Vagina (tissue), 2 donors: ENCODE measurements at regions not wholly inside any gene's neighbourhood (a gene's known extent, or its start where the extent isn't known, plus 50 kb on each side); places are given as distances from the start of the nearest gene placed in this dataset.

Source experiments
- DNase-seq, 2 donors: peaks; one replicate each; pipeline ENCODE4 v3.0.0-alpha.2; 2017; ENCODE audit errors: extremely low spot score in 2 of 2
- H3K27ac ChIP-seq: fragments of 200-600 bp; sonication (generic); one replicate; pipeline ENCODE4 v1.5.1; 2019
- H3K27me3 ChIP-seq: fragments of 200-600 bp; sonication (generic); one replicate; pipeline ENCODE4 v1.5.1; 2019
- H3K36me3 ChIP-seq, 2 donors: fragments of 200-600 bp; sonication (generic); one replicate each; pipeline ENCODE4 v1.5.1; 2017 to 2019
- H3K4me1 ChIP-seq: fragments of 200-600 bp; sonication (generic); one replicate; pipeline ENCODE4 v1.5.1; 2019
- H3K4me3 ChIP-seq, 2 donors: fragments of 200-600 bp; sonication (generic); 1 replicate in 1 of 2; 2 replicates in 1 of 2; pipeline ENCODE4 v1.5.1; 2016 to 2019
- H3K9me3 ChIP-seq: fragments of 200-600 bp; sonication (generic); one replicate; pipeline ENCODE4 v1.5.1; 2019
- CTCF ChIP-seq, 3 experiments: fragments of 450-650 bp in 2 of 3; fragments of 200-600 bp in 1 of 3; sonication (generic) in 1 of 3; IDR thresholded peaks; one replicate each; pipeline ENCODE4 v1.5.1; 2017 to 2019; ENCODE audit warnings: antibody characterized with exemption in 3 of 3, mild to moderate bottlenecking in 2 of 3, moderate library complexity in 2 of 3
- POLR2A ChIP-seq, 2 donors: fragments of 450-650 bp; IDR thresholded peaks; one replicate each; pipeline ENCODE4 v1.6.1; 2017; ENCODE audit warnings: antibody characterized with exemption in 2 of 2, mild to moderate bottlenecking in 2 of 2, moderate library complexity in 2 of 2
- POLR2AphosphoS5 ChIP-seq, 2 donors: sonication (generic); formaldehyde crosslinking; IDR thresholded peaks; one replicate each; pipeline ENCODE4 v1.9.0; 2017; ENCODE audit warnings: antibody characterized with exemption in 2 of 2, mild to moderate bottlenecking in 2 of 2, low read depth in 1 of 2; ENCODE audit not compliant: insufficient read depth in 1 of 2
- intact Hi-C: fragments of 100-400 bp; cut with DNase I; formaldehyde crosslinking; loops from one replicate; pipeline ENCODE4 v1.15.1; 2023

GRCh38 chr2:70019096-70019495, 57.7 kb upstream of the ASPRV1 start:
- Histone ChIP-seq H3K36me3 (peaks cover 0 to 5% of the 10 kb centered on the region in 2 donors), H3K9me3 (no peaks in the 10 kb centered on the region), H3K4me1 (peaks cover 2% of the 10 kb centered on the region), H3K27me3 (no peaks in the 10 kb centered on the region), H3K27ac (no peak overlapping the region), H3K4me3 (no peak overlapping the region)
- intact Hi-C loops, result no loop called here
- TF ChIP-seq CTCF (IDR thresholded peaks at IDR 0.05), result no peak
- TF ChIP-seq POLR2A (IDR thresholded peaks at IDR 0.05), result no peak
- no peak for TF ChIP-seq POLR2AphosphoS5 (IDR thresholded peaks at IDR 0.05; ENCODE audit: insufficient read depth in 1 of 2, low read depth in 1 of 2)
- no peak for DNase-seq

- Histone ChIP-seq H3K27me3 (no peaks in the 10 kb centered on the region), H3K4me1 (no peaks in the 10 kb centered on the region), H3K9me3 (no peaks in the 10 kb centered on the region), H3K27ac (no peak overlapping the region), H3K36me3 (peaks cover 0 to 5% of the 10 kb centered on the region in 2 donors), H3K4me3 (no peak overlapping the region)
- TF ChIP-seq POLR2AphosphoS5 (IDR thresholded peaks at IDR 0.05; ENCODE audit: insufficient read depth in 1 of 2, low read depth in 1 of 2) (no peak), CTCF (IDR thresholded peaks at IDR 0.05) (no peak), POLR2A (IDR thresholded peaks at IDR 0.05) (no peak)
- DNase-seq, result no peak
- intact Hi-C loops, result no loop called here
Measured at GRCh38 chr2:70017962-70018361, 56.5 kb upstream of the ASPRV1 start.

DNA sequence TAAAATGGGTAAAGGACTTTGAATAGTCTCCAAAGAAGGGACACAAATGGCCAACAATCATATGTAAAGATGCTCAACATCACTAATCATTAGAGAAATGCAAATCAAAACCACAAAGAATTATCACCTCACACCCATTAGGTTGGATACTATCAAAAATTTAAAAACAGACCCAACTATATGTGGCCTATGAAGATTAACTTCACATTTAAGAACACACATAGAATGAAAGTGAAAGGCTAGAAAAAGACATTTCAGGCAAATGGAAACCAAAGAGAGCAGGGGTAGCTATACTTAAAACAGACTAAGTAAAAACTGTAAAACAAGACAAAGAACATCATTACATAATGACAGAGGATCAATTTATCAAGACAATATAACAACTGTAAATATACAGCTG, 53.5 kb upstream of the ASPRV1 start:
- DNase-seq, result no peak
- Histone ChIP-seq H3K27me3 (no peaks in the 10 kb centered on the region), H3K4me1 (no peaks in the 10 kb centered on the region), H3K27ac (no peak overlapping the region), H3K4me3 (no peak overlapping the region), H3K9me3 (no peaks in the 10 kb centered on the region), H3K36me3 (peaks cover 0 to 5% of the 10 kb centered on the region in 2 donors)
- intact Hi-C loops, result no loop called here
- no peak for TF ChIP-seq POLR2A (IDR thresholded peaks at IDR 0.05)
- no peak for TF ChIP-seq CTCF (IDR thresholded peaks at IDR 0.05)
- TF ChIP-seq POLR2AphosphoS5 (IDR thresholded peaks at IDR 0.05; ENCODE audit: insufficient read depth in 1 of 2, low read depth in 1 of 2), result no peak

DNA sequence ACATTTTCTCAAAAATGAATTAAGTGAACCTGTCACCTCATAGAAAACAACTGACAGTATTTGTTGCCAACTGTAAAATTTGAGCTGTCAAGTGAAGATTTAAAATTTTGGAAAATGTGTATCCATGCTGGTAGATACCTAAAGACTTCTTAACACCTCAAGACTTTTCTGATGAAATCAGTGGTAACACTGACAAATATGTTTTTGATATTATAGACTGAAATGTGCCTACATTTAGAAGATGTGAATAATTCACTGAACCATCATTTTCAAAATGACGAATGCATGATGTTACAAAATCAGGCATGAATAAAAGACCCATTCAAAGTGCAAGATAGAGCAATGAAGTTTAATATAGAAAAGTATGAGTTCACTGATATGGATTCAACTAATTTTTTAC, 51.5 kb upstream of the ASPRV1 start:
- Histone ChIP-seq H3K27me3 (no peaks in the 10 kb centered on the region), H3K27ac (no peak overlapping the region), H3K9me3 (no peaks in the 10 kb centered on the region), H3K4me3 (no peak overlapping the region), H3K36me3 (peaks cover 0 to 5% of the 10 kb centered on the region in 2 donors), H3K4me1 (no peaks in the 10 kb centered on the region)
- no peak for DNase-seq
- TF ChIP-seq POLR2A (IDR thresholded peaks at IDR 0.05) (no peak), POLR2AphosphoS5 (IDR thresholded peaks at IDR 0.05; ENCODE audit: insufficient read depth in 1 of 2, low read depth in 1 of 2) (no peak), CTCF (IDR thresholded peaks at IDR 0.05) (no peak)
- intact Hi-C loops, result no loop called here

DNA sequence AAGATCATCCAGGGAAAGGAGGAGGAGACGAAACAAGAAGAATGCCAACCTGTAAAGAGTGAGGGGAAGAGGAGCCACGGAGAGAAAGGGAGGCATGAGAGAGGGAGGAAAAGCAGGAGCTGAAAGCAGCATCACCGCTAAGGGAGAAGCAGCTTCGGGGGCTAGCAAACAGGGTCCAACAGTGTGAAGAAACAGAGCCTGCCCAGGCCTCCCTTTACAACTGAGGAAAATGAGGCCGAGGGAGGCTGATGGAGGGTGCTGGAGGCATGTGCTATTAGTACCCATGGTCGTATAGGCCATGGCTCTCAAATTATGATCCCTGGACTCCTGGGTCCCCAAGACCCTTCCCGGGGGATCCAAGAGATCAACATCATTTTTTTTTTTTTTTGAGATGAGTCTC, 50.4 kb upstream of the ASPRV1 start:
- H3K4me1 ChIP-seq, result no peaks in the 10 kb centered on the region
- H3K4me3 ChIP-seq, result no peak overlapping the region
- H3K9me3 ChIP-seq, result no peaks in the 10 kb centered on the region
- no peaks in the 10 kb centered on the region for H3K27me3 ChIP-seq
- TF ChIP-seq POLR2AphosphoS5 (IDR thresholded peaks at IDR 0.05; ENCODE audit: insufficient read depth in 1 of 2, low read depth in 1 of 2), result no peak
- no peak for TF ChIP-seq CTCF (IDR thresholded peaks at IDR 0.05)
- no peak for TF ChIP-seq POLR2A (IDR thresholded peaks at IDR 0.05)
- no peaks in the 10 kb centered on the region for H3K36me3 ChIP-seq
- DNase-seq, result peak in 1 of 2 donors; percentile 49
- intact Hi-C loops, result no loop called here
- no peak overlapping the region for H3K27ac ChIP-seq
